ENCODE measurements at regions not wholly inside any gene's neighbourhood (a gene's known extent, or its start where the extent isn't known, plus 50 kb on each side); places are given as distances from the start of the nearest gene placed in this dataset.

DNA sequence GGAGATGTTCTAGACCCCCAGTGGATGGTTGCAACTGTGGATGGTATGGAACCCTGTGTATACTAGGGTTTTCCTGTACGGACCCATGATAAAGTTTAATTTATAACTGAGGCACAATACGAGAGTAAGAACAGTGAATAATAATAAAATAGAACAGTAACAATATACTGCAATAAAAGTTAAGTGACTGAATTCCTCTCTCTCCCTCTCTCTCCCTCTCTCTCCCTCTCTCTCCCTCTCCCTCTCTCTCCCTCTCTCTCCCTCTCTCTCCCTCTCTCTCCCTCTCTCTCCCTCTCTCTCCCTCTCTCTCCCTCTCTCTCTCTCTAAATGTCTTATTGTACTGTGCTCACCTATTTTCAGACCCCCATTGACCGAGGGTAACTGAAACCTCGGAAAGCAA, 291.0 kb downstream of the IRF8 start:
- no TSS peak for BruUV-seq (replicated peaks)
- H3K4me3 ChIP-seq, result no peak overlapping the region
- intact Hi-C loops (cut with micrococcal nuclease; ENCODE audit: unreplicated experiment), result no loop called here
- no peaks in the 10 kb centered on the region for H3F3A ChIP-seq (ENCODE audit: insufficient read depth, low read depth)
- no peaks in the 10 kb centered on the region for H4K20me1 ChIP-seq (ENCODE audit: insufficient read depth)
- no peaks in the 10 kb centered on the region for H3K79me2 ChIP-seq (ENCODE audit: low read depth)
- no peak overlapping the region for H2AFZ ChIP-seq
- TF ChIP-seq, protein P1, sequence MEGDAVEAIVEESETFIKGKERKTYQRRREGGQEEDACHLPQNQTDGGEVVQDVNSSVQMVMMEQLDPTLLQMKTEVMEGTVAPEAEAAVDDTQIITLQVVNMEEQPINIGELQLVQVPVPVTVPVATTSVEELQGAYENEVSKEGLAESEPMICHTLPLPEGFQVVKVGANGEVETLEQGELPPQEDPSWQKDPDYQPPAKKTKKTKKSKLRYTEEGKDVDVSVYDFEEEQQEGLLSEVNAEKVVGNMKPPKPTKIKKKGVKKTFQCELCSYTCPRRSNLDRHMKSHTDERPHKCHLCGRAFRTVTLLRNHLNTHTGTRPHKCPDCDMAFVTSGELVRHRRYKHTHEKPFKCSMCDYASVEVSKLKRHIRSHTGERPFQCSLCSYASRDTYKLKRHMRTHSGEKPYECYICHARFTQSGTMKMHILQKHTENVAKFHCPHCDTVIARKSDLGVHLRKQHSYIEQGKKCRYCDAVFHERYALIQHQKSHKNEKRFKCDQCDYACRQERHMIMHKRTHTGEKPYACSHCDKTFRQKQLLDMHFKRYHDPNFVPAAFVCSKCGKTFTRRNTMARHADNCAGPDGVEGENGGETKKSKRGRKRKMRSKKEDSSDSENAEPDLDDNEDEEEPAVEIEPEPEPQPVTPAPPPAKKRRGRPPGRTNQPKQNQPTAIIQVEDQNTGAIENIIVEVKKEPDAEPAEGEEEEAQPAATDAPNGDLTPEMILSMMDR (conservative IDR thresholded peaks at IDR 0.05), result no peak
- TF ChIP-seq EZH2 (IDR thresholded peaks at IDR 0.05; ENCODE audit: low read depth), result no peak
- DNase-seq, result no peak
- no peak overlapping the region for H3K4me2 ChIP-seq
- POLR2A ChIA-PET (ENCODE audit: unreplicated experiment), result no interaction called here
- no peaks in the 10 kb centered on the region for H3K36me3 ChIP-seq (ENCODE audit: low read depth)
- H3K9me3 ChIP-seq (ENCODE audit: insufficient read depth, low read depth), result no peaks in the 10 kb centered on the region
- no peak overlapping the region for H3K27ac ChIP-seq
- H3K4me1 ChIP-seq (replicated peaks; ENCODE audit: insufficient read depth), result no peaks in the 10 kb centered on the region
- CTCF ChIA-PET, result no interaction called here
- H3K27me3 ChIP-seq (ENCODE audit: insufficient read depth, low read depth), result peaks cover 100% of the 10 kb centered on the region
- H3K9me2 ChIP-seq (ENCODE audit: insufficient read depth), result no peaks in the 10 kb centered on the region

DNA sequence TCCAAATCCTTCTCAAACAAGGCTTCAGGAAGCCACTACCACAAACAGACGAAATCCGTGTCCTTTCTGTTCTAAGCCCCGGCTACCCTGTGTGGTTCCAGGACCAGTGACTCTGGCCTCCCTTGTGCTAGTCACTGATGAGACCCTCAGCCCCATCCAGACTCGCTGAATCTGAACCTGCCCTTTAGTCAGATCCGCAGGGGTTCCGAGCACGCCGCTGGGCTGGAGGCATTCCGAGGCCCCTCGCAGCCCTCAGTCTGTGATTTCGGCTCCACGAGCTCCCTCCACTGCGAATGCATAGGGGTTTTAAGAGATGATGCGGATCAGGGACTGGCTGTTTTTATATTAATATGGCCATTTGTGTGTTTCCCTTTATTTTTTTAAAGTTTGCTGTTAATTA, 292.7 kb downstream of the IRF8 start:
- CTCF ChIA-PET, result no interaction called here
- no TSS peak for BruUV-seq (replicated peaks)

DNA sequence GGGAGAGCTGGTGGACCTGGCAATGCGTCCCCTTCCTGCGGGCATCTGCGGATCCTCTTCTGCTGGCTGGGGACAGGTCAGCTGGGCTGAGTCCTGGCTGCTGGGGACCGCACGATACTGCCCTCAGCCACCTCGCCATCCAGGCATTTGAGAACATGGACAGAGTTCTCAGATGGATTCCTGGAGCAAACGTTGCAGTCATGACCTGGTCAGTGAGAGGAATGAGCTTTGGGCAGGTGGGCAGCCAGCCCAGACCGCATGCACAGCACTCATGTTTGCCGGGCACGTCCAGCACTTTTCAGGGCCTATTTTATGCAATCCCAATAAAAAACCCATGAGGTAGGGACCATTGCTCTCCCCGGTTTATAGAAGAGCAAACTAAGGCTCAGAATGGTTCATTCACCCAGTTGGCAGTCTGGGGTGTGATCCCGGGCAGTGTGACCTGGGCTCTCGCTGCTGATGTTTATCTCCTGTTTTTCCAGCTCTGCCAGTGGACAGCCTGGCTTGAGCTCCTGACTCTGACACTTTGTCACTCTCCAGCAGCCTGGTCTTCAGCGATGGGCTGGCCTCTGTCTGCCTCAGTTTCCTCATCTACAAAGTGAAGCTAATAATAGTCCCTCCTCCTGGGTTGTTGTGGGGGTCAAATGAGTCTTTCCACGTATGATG, 294.7 kb downstream of the IRF8 start:
- Histone ChIP-seq H3K27ac (no peak overlapping the region), H3K27me3 (ENCODE audit: insufficient read depth, low read depth) (peaks cover 100% of the 10 kb centered on the region), H3K9me2 (ENCODE audit: insufficient read depth) (no peaks in the 10 kb centered on the region), H4K20me1 (ENCODE audit: insufficient read depth) (no peaks in the 10 kb centered on the region), H3K4me2 (no peak overlapping the region), H3K36me3 (ENCODE audit: low read depth) (no peaks in the 10 kb centered on the region), H2AFZ (no peak overlapping the region), H3K9me3 (ENCODE audit: insufficient read depth, low read depth) (no peaks in the 10 kb centered on the region), H3K79me2 (ENCODE audit: low read depth) (no peaks in the 10 kb centered on the region), H3K4me1 (replicated peaks; ENCODE audit: insufficient read depth) (no peaks in the 10 kb centered on the region), H3F3A (ENCODE audit: insufficient read depth, low read depth) (no peaks in the 10 kb centered on the region), H3K4me3 (no peak overlapping the region)
- TF ChIP-seq, protein P1 (conservative IDR thresholded peaks at IDR 0.05), result no peak
- no peak for TF ChIP-seq EZH2 (IDR thresholded peaks at IDR 0.05; ENCODE audit: low read depth)
- CTCF ChIA-PET, result no interaction called here
- POLR2A ChIA-PET (ENCODE audit: unreplicated experiment), result no interaction called here
- no TSS peak for BruUV-seq (replicated peaks)
- intact Hi-C loops (cut with micrococcal nuclease; ENCODE audit: unreplicated experiment), result no loop called here
- DNase-seq, result no peak

More for the DNA sequence above, 292.7 kb downstream of the IRF8 start:
- H3K4me2 ChIP-seq, result no peak overlapping the region
- TF ChIP-seq, protein P1 (conservative IDR thresholded peaks at IDR 0.05), result no peak
- TF ChIP-seq EZH2 (IDR thresholded peaks at IDR 0.05; ENCODE audit: low read depth), result no peak
- POLR2A ChIA-PET (ENCODE audit: unreplicated experiment), result no interaction called here
- intact Hi-C loops (cut with micrococcal nuclease; ENCODE audit: unreplicated experiment), result no loop called here
- no peaks in the 10 kb centered on the region for H3F3A ChIP-seq (ENCODE audit: insufficient read depth, low read depth)
- H3K79me2 ChIP-seq (ENCODE audit: low read depth), result no peaks in the 10 kb centered on the region
- H3K4me1 ChIP-seq (replicated peaks; ENCODE audit: insufficient read depth), result no peaks in the 10 kb centered on the region
- peaks cover 100% of the 10 kb centered on the region for H3K27me3 ChIP-seq (ENCODE audit: insufficient read depth, low read depth)
- no peak overlapping the region for H3K27ac ChIP-seq
- H4K20me1 ChIP-seq (ENCODE audit: insufficient read depth), result no peaks in the 10 kb centered on the region
- H3K9me2 ChIP-seq (ENCODE audit: insufficient read depth), result no peaks in the 10 kb centered on the region
- no peak overlapping the region for H3K4me3 ChIP-seq
- H3K9me3 ChIP-seq (ENCODE audit: insufficient read depth, low read depth), result no peaks in the 10 kb centered on the region
- no peaks in the 10 kb centered on the region for H3K36me3 ChIP-seq (ENCODE audit: low read depth)
- DNase-seq, result no peak
- H2AFZ ChIP-seq, result no peak overlapping the region

All from PC-9 (cell line).